ENCODE measurements at regions not wholly inside any gene's neighbourhood (a gene's known extent, or its start where the extent isn't known, plus 50 kb on each side); places are given as distances from the start of the nearest gene placed in this dataset.

DNA sequence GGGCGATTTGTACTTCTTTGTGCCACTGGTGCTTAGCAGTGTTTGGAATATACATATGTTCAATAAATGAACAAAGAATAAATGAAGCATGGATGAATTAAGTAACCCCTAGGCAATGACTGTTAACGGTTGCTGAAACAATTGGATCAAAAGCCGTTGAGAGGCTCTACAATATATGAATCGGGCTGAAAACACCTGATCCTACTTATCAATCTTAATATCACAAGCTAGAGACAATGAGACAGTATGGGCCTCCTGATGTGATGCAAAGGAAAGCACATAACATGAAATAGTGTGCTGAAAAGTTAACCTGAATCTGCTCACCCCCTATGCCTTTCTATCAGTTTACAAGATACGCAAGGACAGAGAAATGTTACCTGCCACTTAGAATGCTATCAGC lies 410.3 kb upstream of the RGMB start:
- TF ChIP-seq SIN3A (IDR thresholded peaks at IDR 0.05; ENCODE audit: borderline replicate concordance, insufficient read depth, low read length) = no peak
- TF ChIP-seq, protein P1, sequence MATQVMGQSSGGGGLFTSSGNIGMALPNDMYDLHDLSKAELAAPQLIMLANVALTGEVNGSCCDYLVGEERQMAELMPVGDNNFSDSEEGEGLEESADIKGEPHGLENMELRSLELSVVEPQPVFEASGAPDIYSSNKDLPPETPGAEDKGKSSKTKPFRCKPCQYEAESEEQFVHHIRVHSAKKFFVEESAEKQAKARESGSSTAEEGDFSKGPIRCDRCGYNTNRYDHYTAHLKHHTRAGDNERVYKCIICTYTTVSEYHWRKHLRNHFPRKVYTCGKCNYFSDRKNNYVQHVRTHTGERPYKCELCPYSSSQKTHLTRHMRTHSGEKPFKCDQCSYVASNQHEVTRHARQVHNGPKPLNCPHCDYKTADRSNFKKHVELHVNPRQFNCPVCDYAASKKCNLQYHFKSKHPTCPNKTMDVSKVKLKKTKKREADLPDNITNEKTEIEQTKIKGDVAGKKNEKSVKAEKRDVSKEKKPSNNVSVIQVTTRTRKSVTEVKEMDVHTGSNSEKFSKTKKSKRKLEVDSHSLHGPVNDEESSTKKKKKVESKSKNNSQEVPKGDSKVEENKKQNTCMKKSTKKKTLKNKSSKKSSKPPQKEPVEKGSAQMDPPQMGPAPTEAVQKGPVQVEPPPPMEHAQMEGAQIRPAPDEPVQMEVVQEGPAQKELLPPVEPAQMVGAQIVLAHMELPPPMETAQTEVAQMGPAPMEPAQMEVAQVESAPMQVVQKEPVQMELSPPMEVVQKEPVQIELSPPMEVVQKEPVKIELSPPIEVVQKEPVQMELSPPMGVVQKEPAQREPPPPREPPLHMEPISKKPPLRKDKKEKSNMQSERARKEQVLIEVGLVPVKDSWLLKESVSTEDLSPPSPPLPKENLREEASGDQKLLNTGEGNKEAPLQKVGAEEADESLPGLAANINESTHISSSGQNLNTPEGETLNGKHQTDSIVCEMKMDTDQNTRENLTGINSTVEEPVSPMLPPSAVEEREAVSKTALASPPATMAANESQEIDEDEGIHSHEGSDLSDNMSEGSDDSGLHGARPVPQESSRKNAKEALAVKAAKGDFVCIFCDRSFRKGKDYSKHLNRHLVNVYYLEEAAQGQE (IDR thresholded peaks at IDR 0.05; ENCODE audit: insufficient read depth in 1 of 2, low read depth in 2 of 2, low read length in 2 of 2) = no peak
- no peak for TF ChIP-seq POLR2AphosphoS5 (IDR thresholded peaks at IDR 0.05; ENCODE audit: low read depth, low read length)
- no peak for TF ChIP-seq TAF1 (IDR thresholded peaks at IDR 0.05; ENCODE audit: borderline replicate concordance, insufficient read depth, low read length)
- TF ChIP-seq FOXP2 (optimal IDR thresholded peaks at IDR 0.05; ENCODE audit: borderline replicate concordance, extremely low read depth, extremely low read length, insufficient read depth) = no peak

DNA sequence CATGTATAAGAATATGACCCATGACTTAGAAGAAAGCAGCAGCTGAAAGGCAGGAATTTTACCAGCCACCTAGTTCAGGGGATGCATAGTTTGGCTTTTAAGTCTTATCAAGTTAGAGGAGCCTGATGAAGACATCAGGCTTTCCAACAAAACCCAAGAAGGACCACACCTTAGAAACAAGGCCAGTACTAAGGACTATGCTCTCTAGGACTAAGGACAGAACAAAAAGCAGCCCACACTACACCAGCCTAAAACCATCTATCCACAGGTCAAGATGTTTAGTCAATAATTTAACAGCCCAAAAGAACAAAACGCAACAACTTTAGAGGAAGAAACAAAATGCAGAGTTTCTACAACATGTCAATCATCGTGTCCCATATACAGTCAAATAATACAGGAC lies 408.9 kb upstream of the RGMB start:
- TF ChIP-seq POLR2AphosphoS5 (IDR thresholded peaks at IDR 0.05; ENCODE audit: low read depth, low read length) (no peak), SIN3A (IDR thresholded peaks at IDR 0.05; ENCODE audit: borderline replicate concordance, insufficient read depth, low read length) (no peak), FOXP2 (optimal IDR thresholded peaks at IDR 0.05; ENCODE audit: borderline replicate concordance, extremely low read depth, extremely low read length, insufficient read depth) (no peak), TAF1 (IDR thresholded peaks at IDR 0.05; ENCODE audit: borderline replicate concordance, insufficient read depth, low read length) (no peak)
- TF ChIP-seq, protein P1 (IDR thresholded peaks at IDR 0.05; ENCODE audit: insufficient read depth in 1 of 2, low read depth in 2 of 2, low read length in 2 of 2) = no peak

DNA sequence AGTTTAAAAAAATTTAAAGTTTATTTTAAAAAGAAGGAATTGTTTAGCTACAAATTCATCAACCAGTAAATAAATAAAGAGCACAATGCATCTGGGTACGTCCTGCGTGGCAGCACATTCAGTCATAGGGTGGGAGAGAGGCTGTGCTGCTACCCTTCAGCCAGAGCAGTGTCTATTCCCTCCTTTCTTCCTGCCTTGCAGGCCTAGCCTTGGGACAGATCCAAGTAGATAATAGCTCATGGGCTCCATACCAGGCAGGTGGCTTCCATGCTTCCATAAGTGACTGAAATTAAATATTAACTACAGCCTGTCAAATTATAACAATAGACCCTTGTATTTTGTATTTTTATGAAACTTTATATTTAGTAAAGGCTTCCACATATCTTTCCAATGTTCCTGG lies 408.3 kb upstream of the RGMB start:
- TF ChIP-seq SIN3A (IDR thresholded peaks at IDR 0.05; ENCODE audit: borderline replicate concordance, insufficient read depth, low read length) = no peak
- TF ChIP-seq POLR2AphosphoS5 (IDR thresholded peaks at IDR 0.05; ENCODE audit: low read depth, low read length) = no peak
- TF ChIP-seq, protein P1 (IDR thresholded peaks at IDR 0.05; ENCODE audit: insufficient read depth in 1 of 2, low read depth in 2 of 2, low read length in 2 of 2) = no peak
- TF ChIP-seq TAF1 (IDR thresholded peaks at IDR 0.05; ENCODE audit: borderline replicate concordance, insufficient read depth, low read length) = no peak
- no peak for TF ChIP-seq FOXP2 (optimal IDR thresholded peaks at IDR 0.05; ENCODE audit: borderline replicate concordance, extremely low read depth, extremely low read length, insufficient read depth)

DNA sequence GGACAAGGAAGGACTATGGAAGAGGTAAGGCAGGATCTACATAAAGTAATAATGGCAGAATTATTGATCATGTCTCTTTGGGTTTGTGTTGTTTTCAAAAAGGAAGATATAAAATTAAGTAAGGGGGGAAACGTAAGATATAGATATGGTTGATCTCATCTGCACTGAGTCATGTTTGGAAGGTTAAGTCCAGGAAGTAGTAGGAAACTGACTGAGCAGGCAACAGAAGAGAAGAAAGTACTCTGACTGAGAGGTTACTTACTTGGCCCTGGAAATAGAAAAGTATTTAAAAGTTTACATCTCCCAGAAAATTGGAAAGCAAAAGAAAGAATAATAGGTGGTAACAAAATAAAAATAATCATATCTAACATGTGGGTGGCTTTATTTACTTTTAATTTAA lies 405.3 kb upstream of the RGMB start:
- TF ChIP-seq SIN3A (IDR thresholded peaks at IDR 0.05; ENCODE audit: borderline replicate concordance, insufficient read depth, low read length) (no peak), POLR2AphosphoS5 (IDR thresholded peaks at IDR 0.05; ENCODE audit: low read depth, low read length) (no peak), FOXP2 (optimal IDR thresholded peaks at IDR 0.05; ENCODE audit: borderline replicate concordance, extremely low read depth, extremely low read length, insufficient read depth) (no peak), TAF1 (IDR thresholded peaks at IDR 0.05; ENCODE audit: borderline replicate concordance, insufficient read depth, low read length) (no peak)
- TF ChIP-seq, protein P1 (IDR thresholded peaks at IDR 0.05; ENCODE audit: insufficient read depth in 1 of 2, low read depth in 2 of 2, low read length in 2 of 2) = no peak

- no peak for TF ChIP-seq SIN3A (IDR thresholded peaks at IDR 0.05; ENCODE audit: borderline replicate concordance, insufficient read depth, low read length)
- TF ChIP-seq, protein P1 (IDR thresholded peaks at IDR 0.05; ENCODE audit: insufficient read depth in 1 of 2, low read depth in 2 of 2, low read length in 2 of 2) = no peak
Observed at GRCh38 chr5:98372351-98372750, 401.1 kb upstream of the RGMB start.
